ENCODE measurements at regions not wholly inside any gene's neighbourhood (a gene's known extent, or its start where the extent isn't known, plus 50 kb on each side); places are given as distances from the start of the nearest gene placed in this dataset.
"Not testable (repeated sequence)": the region's sequence is repeated elsewhere in the genome, so short reads cannot be mapped to it uniquely, and the experiment has no call there.

DNA sequence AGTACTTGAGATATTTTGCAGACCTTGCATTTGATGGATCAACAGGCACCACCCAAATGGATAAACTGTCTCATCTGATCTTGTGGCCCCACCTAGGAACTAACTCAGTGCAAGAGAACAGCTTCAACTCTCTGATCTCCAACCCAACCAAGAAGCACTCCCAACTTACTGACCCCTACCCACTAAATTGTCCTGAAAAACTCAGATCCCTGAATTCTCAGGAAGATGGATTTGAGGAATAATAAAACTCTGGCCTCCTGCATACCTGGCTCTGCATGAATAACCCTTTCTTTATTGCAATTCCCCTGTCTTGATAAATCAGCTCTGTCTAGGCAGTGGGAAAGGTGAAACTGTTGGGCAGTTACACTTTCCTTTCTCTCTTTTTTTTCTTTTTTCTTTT, 247.9 kb downstream of the ZPLD1 start:
- no peak for DNase-seq

DNA sequence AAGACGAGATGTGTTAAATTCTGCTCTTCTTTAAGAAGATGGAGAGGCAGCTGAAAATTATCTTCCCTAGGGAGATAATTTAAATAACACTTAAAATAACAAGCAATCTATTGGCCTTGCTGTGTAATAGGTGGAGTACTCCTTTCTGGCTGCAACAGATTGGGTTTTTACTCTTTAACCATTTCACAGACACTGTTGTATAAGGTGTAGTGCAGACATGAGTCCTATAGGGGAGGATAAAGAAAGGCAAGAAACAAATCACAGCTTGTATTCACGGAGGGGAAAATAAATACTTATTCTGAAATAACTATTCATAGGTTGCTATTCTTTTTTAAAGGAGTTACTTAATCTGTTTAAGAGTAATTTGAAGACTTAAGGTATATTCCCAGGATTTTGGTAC, 252.0 kb downstream of the ZPLD1 start:
- no peak for DNase-seq

DNA sequence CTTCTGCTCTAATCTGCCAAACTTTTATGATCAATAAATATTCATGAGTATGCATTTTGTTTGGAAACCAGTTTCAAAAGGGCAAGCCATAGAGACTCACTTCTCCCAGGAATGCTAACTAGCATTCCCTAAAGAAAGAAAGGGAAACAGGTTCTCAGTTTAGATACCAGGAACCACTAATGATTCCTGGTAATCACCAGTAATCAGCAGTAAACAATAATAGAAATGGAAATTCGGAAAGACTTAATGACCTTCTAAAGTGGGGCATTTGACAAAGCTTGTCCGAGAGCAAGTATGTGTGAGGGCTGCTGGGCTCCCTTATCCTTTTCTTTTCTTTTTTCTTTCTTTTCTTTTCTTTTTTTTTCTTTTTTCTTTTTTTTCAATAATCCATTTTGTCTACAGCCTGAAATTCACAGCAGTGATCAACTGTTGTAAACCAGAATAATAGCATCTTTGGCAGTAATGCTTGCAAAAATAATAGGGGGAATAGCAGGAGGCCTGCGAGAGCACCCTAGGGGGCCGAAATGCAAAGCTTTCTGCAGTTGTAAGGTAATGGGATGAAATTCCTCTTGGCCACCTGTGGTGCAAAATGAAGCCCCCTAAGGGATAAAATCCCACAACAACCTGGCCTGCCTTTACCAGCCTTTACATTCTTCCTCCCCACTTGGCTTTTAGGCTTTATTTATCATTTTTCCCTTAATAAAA, 253.2 kb downstream of the ZPLD1 start:
- DNase-seq: no peak

DNA sequence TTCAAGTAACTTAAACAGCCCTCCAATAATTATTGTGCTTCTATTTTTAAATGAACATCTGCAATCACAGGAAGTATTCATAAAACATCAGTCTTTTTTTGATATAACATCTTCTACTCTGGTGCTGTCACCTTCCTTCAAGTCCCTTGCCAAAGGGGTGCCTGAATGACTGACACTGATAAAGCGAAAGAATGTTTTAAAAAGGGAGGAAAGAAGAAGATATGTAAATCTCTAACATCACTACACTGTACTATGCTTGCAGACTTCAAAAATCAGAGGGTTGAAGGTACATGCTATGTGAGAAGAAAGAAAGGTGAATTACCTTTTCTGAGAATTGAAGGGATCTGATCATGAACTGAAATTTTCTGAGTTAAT, 253.7 kb downstream of the ZPLD1 start:
- no peak for DNase-seq

DNA sequence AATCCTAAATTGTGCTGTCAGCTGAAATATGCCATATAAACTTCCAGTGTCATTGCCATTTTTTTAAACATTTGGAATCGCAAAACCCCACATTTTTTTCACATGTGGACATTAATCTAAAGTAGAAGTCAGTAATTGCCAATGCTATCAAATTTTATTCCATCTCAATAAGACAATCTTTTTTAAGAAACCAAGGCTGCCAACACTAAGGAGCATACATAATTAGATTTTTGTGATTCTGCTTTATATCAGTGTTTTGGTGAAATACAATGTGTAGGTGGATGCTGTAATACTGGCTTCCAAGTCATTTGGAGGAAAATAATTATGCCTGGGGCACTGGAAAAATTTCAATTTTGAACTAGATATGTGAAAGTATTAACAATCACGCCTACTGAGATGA, 256.7 kb downstream of the ZPLD1 start:
- DNase-seq: no peak

DNA sequence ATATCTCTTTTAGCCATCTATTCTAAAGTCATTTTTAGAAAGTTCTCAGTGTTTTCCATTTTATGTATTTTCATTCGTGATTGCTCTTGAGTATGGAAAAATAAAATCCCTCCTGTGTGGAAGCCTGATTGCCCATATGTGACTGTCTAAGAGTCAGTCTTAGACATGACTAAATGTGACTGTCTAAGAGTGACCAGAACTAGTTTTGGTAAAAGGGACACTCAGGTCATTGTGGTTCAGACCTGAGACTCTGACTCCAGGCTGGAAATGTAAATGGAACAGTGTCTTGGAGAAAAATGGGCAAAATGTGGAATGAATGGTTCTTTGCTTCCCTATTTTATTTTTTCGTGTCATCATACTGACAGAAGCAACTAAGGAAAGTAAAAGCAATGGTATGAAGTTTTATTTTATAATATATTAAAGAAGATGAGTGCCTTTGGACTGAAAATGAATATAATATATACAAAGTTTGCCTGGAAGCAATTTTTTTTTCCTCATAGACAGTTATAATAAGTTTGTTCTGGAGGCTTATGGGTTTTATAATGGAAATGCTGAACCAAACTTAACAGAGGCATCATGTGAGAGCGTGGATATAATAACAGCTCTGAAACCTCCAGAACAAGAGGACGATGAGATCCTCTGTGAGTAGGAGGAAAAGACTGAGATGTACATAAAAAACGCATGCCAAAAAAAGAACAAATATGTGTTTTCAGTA, 264.4 kb downstream of the ZPLD1 start:
- no peak for DNase-seq

DNA sequence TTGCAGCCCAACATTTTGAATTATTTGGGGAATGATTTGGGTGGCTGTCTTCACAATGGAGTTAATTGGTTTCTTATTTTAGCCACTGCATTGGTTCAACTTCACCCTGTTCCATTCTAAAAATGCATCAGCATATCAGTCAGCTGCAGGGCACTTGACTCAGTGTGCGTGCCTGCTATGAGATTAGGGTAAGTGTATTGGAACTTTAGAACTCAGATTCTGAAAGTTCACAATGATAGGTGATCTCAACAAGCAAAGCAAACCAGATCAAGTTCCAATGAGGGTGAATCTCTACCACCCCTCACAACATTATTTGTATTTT, 265.0 kb downstream of the ZPLD1 start:
- DNase-seq: no peak

DNA sequence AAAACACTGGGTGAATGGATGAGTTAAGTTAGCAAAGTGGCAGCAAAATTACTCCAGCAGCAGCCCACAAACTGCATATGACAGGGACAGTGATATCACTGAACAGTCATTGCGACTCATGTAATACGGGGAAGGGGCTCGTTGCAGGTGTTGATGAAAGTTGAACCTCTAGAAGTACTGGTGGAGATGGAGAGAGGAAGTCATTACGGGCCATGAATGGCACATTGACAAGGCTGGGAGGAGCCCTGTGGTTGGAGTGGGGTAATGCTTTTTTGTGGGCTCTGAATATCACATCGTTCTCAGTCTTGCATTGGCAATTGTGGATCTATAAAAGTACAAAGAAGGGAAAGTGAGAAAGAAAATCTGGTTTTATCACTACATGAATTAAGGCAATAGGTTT, 278.1 kb downstream of the ZPLD1 start:
- DNase-seq: no peak

DNA sequence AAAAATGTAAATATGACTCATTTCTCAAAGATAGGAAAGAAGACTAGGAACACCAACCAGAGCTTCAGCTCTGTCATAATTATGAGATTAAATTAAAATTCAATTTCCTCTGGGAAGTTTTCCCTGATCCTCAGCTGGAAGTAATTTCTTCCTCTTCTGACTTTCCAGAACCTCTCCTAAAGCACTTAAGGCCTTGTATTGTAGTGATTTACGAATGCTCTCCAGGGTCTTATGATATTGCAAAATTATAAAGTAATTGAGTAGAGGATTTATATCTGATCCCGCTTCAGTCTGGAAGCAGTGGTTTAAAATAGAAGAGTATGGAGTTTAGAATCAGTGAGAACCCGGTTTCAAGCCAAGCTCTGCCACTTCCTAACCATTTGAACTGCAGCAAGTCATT, 279.8 kb downstream of the ZPLD1 start:
- no peak for DNase-seq

DNA sequence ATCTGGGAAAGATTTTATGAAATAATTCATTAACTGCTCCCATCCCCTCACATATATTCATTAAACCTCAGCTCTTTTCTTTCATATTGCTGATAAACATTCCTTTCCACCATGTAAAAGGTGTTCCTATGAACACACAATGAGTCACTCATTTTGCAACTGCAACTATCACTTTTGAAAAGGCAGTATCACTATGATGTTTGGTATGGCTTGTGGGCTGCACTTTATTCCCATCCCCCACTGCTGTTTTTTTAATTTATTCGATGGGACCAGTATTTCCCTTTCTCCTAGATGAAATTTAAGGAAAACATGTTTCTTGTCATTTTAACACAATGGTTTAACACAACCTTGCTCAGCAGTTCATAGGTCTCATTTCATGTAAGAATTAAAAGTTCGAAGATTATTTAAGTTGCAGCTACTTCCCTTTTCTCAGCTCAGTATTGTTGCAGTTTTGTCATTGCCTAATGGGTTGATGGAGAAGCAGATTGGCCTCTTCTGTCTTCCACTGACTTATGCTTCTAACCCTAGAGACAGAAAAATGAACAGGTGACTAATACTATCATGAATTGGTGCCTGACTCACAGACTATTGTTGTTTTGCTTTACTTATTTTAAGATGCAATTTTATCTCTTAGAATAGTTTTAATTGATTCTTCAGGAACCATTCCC, 280.3 kb downstream of the ZPLD1 start:
- no peak for DNase-seq

DNA sequence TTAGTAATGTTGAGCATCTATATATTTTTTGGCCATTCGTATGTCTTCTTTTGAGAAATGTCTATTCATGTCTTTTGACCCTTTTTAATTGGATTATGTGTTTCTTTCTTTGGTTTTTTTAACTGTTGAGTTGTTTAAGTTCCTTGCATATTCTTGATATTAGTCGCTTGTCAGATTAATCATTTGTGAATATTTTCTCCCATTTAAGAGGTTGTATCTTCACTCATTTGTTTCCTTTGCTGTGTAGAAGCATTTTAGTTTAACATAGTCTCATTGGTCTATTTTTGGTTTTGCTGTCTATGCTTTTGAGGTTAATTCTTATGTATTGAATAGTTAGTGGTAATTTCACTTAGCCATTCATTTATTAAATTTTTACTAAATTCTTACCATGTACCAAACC, 283.8 kb downstream of the ZPLD1 start:
- no peak for DNase-seq

DNA sequence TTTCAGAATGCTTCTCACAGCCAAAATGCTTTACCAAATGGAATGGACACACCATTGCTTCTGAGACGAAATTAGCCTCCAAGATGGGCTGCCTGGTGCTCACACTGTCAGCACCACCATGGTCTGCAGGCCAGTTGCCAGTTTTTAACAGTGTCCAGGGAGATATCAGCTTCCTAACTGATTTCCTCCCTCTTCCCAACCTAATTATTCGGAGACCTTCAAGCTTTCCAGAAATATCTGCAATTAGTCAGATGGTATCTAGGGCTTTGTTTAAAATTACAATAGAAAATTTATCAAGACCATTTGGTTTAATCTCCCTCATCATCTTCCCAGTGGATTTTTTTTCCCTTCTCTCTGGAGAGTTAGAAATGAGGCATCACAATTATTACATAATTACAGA, 287.5 kb downstream of the ZPLD1 start:
- no peak for DNase-seq

DNA sequence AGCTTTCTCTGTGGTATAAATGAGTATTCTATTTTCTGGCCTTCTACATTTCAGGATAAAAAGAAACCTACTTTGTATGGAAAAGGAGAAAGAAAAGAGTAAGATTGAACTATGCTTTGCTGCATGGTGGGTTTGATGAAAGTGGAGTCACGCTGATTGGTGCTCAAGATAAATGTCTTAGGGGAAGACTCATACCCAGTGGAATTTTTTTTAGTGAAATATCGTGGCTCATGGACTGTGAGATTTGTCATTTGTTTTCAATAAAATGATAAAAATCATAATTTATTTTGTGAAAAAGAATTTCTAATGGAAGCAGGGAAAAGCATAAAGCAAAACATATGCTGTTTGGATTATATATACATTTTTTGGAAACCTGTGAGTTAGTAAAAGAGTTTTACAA, 292.5 kb downstream of the ZPLD1 start:
- no peak for DNase-seq

DNA sequence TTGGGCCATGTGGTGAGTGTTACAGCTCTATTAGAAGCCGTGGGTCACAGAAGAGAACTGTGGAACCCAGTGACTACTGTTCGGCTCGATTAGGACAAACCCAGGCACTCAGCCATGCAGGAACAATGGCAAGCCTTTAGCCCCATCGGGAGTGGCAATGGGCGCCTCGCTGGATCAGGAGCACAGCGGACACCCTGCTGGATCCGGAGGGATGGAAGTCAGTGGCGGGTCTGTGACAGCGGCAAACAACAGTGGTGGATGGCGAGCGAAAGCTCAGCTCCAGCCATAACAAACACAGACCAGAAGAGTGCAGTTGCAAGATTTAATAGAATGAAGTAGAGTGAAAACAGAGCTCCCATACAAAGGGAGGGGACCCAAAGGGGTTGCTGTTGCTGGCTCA, 297.8 kb downstream of the ZPLD1 start:
- not testable (repeated sequence) for DNase-seq

DNA sequence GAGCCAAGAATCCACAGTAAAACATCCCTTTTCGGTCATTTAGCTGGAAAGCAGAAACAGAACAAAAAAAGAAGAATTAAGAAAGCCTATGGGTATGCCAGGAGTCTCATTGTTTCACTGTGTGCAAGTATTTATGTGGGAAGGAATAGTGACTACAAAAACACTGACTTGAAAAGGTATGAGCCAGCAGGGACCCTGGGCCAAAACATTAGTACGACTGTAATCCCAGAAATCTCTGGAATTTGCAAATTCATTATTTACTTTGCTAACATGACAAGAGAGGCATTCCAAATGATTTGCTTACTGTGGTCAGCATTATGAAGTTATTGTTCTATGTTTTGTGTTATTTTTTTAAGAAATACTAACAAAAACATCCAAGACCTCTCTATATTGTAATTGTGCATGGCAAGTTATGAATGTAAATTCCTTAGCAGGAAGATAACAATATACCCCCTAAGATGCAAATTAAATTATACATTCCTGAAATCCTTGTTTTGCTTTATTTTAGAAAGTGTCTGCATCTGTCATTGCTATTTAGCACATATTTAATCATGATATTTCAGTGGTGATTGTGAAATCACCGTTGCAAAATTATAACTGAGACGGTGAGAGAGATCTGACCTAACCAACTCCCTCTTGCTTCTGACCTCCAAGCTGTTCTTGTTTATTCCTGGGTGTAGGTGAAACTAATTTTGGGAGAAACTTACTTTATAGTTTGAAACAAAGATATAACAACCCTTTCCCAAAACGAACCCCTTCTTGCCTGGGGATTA, 299.2 kb downstream of the ZPLD1 start:
- no peak for DNase-seq

DNA sequence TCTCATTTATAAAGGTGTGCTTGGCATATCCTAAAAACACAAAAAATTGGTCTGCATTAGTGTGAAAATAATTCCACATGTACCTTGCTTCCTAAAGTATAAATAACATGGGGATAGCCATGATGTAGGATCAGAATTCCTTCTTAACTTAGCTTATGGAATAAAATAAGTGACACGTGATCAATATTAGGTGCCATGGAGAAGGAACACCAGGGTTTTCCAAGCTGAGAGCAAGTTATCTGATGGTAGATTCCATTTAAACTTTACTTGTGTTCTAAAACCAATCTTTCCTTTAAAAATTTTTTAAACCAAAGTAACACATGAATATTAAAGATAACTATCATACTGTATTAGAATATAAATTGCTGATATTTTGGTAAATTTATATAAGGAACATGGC, 300.5 kb downstream of the ZPLD1 start:
- DNase-seq: no peak

DNA sequence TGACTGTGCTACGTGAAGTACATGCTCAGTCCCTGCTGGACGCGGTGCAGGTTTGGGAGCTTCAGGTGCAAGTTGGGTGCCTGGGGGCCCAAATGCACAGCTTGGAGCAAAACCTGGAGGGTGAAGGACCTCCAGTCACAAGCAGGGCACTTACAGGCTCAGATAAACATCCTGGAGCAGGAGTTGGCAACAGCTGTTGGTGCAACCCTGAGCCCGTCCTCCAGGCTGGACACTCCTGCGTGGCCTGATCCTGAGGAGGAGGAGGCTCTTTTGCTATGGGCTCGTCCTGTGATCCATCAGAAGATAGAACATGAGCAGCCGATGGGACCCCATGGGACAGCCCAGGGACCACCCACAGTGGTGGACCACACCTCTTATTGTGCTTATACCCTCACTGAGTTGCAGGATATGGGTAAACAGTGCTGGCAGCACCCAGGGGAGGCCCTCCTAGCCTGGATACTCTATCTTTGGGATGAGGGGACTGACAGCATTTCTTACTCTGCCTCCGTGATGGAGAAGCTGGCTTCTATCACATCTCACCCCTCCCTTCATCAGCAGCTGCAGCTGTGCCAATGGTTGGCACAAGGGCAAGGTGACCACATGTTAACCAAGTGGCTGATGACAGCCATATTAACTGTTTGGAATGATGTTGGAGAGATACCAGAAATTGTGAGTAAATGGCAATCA, 301.6 kb downstream of the ZPLD1 start:
- no peak for DNase-seq

DNA sequence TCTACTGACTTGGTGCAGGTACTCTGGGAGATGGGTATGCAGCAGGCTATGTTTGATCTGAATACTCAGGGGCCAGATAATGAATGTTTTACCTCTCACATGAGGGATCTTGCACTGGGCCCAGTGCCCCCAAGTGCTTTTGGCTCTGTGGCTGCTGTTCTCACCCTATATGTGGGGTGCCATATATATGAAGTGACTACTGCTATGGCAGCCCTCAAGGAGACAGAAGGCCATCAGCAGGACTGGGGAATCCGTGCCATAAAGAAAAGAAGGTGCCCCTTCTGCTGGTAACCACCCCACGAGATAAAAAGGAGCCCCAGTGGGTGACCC, 302.1 kb downstream of the ZPLD1 start:
- DNase-seq: no peak

DNA sequence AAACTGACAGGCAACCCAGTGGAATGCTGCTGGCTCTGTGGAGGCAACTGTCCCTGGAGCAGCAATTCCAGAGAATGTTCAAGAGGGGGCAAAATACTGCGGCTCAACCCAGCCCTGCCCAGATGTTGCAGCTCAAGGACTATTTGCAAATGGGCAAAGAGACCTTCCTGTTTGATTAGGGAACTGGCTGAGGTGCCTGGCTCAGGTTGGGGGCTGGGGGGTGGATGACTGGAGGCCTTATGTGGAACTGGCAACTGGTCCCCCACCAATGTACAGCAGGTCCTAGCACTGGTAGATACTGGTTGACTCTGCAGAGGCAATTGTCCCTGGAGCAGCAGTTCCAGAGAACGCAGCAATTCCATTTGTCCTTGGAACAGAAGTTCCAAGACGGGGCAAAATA, 302.5 kb downstream of the ZPLD1 start:
- DNase-seq: no peak

DNA sequence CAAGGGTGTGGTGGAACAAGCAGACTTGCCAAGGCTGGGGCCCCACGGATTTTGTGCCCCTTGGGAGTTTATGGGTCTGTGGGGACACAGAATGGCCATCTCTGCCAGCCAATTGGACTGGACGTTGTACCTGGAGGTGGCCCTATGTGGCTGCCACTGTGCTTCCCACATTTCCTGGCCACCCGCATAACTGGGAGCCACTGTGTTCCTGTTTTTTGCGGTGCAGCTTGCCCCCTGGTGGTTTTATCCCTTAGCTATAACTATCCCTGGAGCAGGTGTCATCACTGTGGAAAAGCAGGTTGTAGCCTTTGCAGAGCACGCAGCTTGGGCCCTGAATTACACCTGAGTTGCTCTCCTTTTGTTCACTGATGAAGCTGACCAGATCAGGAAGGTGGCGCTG, 306.3 kb downstream of the ZPLD1 start:
- DNase-seq: no peak

DNA sequence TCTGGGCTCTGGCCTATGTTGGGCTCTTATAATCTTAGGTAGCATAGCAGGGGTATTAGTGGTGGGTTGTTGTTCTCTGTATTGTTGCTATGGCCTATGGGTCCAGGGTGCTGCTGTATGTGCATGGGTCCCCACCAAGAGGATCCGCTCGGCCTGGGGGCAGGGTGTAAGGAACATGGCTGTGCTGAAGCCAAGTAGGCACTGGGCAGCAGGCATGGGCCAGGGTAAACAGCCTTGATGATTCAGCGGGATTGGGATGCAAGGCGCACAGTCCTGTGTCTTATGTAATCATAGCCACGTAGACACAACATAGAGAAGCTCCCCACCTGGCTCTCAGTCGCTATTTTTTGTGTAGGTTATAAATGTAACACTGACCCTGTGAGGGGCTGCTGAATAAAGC, 306.9 kb downstream of the ZPLD1 start:
- DNase-seq: no peak

DNA sequence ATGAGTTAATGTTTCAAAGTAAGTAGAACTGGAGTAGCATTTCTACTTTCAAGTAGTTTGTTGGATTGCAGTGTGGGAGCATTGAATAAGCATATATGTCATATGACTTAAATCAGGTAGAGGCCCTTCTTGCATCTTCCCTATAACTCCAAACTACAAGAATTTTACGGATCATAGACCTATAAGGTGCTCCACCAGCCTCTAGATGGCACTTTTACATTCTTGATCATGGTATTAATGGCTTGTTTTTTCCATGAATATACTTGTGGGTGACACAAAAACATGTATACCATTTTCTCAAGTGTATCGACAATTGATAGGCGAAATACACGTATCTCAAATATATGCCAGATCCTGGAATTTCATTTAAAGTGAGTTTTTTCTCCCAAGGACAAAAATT, 311.1 kb downstream of the ZPLD1 start:
- no peak for DNase-seq
